K562 (cell line): ENCODE measurements at regions not wholly inside any gene's neighbourhood (a gene's known extent, or its start where the extent isn't known, plus 50 kb on each side); places are given as distances from the start of the nearest gene placed in this dataset.

Experiments used
- ATAC-seq: fragments of 200-7000 bp; cut with Tn5 transposase; 3 replicates; pipeline ENCODE4 v1.9.1; 2020; ENCODE audit warnings: moderate library complexity
- BruUV-seq: library from RNA; stranded (reverse); fragments of 400-500 nt; replicated peaks from 2 replicates; lab custom pipeline; 2021; lab: Mats Ljungman, UMichigan
- CTCF ChIA-PET: fragments of 300-600 bp; formaldehyde crosslinking; extraction: SDS; loops from one replicate; lab custom pipeline; 2021; ENCODE audit warnings: low intra/inter-chr PET ratio; lab: Yijun Ruan, JAX
- POLR2A ChIA-PET: fragments of 300-600, 350-650 bp; sonication (Branson Sonifier 250); formaldehyde crosslinking; extraction: SDS; loops from one replicate; lab custom pipeline; 2021; ENCODE audit warnings: antibody characterized with exemption, inconsistent platforms; lab: Yijun Ruan, JAX
- DNase-seq, 4 experiments: peaks; one replicate each; pipeline versions ENCODE4 v3.0.0 to v3.0.0-alpha.2; 2011 to 2018; ENCODE audit warnings: low spot score in 3 of 4, mixed read lengths in 3 of 4; ENCODE audit errors: extremely low read depth in 1 of 4
- FAIRE-seq: peaks from 2 replicates; lab custom pipeline; 2011; peaks lifted over from hg19 to GRCh38; lab: Jason Lieb, UNC
- H2AFZ ChIP-seq: 2 replicates; pipeline ENCODE4 v1.6.0; 2011; ENCODE audit warnings: low read depth, low read length, control low read depth, inconsistent platforms
- H3K27ac ChIP-seq: fragments of 200-600 bp; 3 replicates; pipeline ENCODE4 v1.8.0; 2011; ENCODE audit warnings: low read depth, mild to moderate bottlenecking, control low read depth, inconsistent platforms, low read length, moderate library complexity, mixed read lengths; ENCODE audit errors: extremely low read depth
- H3K27me3 ChIP-seq, 2 experiments: fragments of 300-600 bp in 1 of 2; 2 replicates in 1 of 2; 3 replicates in 1 of 2; pipeline versions ENCODE4 v1.6.0 to v1.8.0; 2011; ENCODE audit warnings: inconsistent platforms in 2 of 2, low read length in 2 of 2, mild to moderate bottlenecking in 1 of 2, mixed read lengths in 1 of 2, moderate library complexity in 1 of 2; ENCODE audit not compliant: control insufficient read depth in 2 of 2, insufficient read depth in 2 of 2
- H3K36me3 ChIP-seq: fragments of 300-600 bp; 3 replicates; pipeline ENCODE4 v1.8.0; 2011; ENCODE audit warnings: mild to moderate bottlenecking, low read length, inconsistent platforms; ENCODE audit not compliant: control insufficient read depth, insufficient read depth
- H3K4me1 ChIP-seq, 2 experiments: fragments of 200-600 bp in 1 of 2; replicated peaks in 1 of 2; 2 replicates in 1 of 2; 3 replicates in 1 of 2; pipeline versions ENCODE4 v1.5.1 to v1.8.0; 2011; ENCODE audit warnings: inconsistent platforms in 2 of 2, low read length in 2 of 2, mild to moderate bottlenecking in 1 of 2, mixed read lengths in 1 of 2, moderate library complexity in 1 of 2; ENCODE audit not compliant: control insufficient read depth in 2 of 2, insufficient read depth in 2 of 2
- H3K4me2 ChIP-seq: 2 replicates; pipeline ENCODE4 v1.6.1; 2011; ENCODE audit warnings: low read length, control low read depth, inconsistent platforms, mixed read lengths; ENCODE audit not compliant: insufficient read depth
- H3K4me3 ChIP-seq: fragments of 200-600 bp; sonication (generic), shearing (Covaris generic); 2 replicates; pipeline ENCODE4 v1.5.1; 2016; ENCODE audit warnings: control low read depth, inconsistent platforms
- H3K79me2 ChIP-seq: fragments of 200-600 bp; 3 replicates; pipeline ENCODE4 v1.8.0; 2011; ENCODE audit warnings: low read length, inconsistent platforms; ENCODE audit not compliant: control insufficient read depth, insufficient read depth
- H3K9ac ChIP-seq, 2 experiments: 2 replicates each; pipeline versions ENCODE4 v1.6.0 to v1.6.1; 2011; ENCODE audit warnings: low read depth in 2 of 2, low read length in 2 of 2, control low read depth in 1 of 2, inconsistent platforms in 1 of 2, mild to moderate bottlenecking in 1 of 2, mixed read lengths in 1 of 2; ENCODE audit not compliant: insufficient read depth in 1 of 2
- H3K9me1 ChIP-seq: one replicate; pipeline ENCODE4 v1.6.0; 2011; ENCODE audit warnings: inconsistent platforms, mild to moderate bottlenecking, low read length, moderate library complexity; ENCODE audit not compliant: control insufficient read depth, insufficient read depth
- H3K9me3 ChIP-seq: replicated peaks from 2 replicates; pipeline ENCODE4 v1.5.1; 2011; ENCODE audit warnings: low read depth, low read length, inconsistent platforms; ENCODE audit not compliant: control insufficient read depth, insufficient read depth
- H4K20me1 ChIP-seq: replicated peaks from 2 replicates; pipeline ENCODE4 v1.6.1; 2011; ENCODE audit warnings: low read length, inconsistent platforms, mixed read lengths; ENCODE audit not compliant: control insufficient read depth, insufficient read depth
- ARID4B ChIP-seq: sonication (generic); formaldehyde crosslinking; IDR thresholded peaks from 2 replicates; pipeline ENCODE4 v1.8.0; 2022; ENCODE audit warnings: mild to moderate bottlenecking, missing genetic modification reagents
- ETV5 ChIP-seq: sonication (generic); formaldehyde crosslinking; IDR thresholded peaks from 2 replicates; pipeline ENCODE4 v1.4.0; 2020; ENCODE audit warnings: low read depth, mild to moderate bottlenecking, missing genetic modification reagents
- KDM4B ChIP-seq, 2 experiments: fragments of 450-650 bp in 1 of 2; sonication (generic) in 1 of 2; IDR thresholded peaks; 2 replicates each; pipeline ENCODE4 v1.6.1; 2016 to 2017; ENCODE audit warnings: borderline replicate concordance in 2 of 2, antibody characterized with exemption in 1 of 2, low read depth in 1 of 2, mild to moderate bottlenecking in 1 of 2
- MAFK ChIP-seq: IDR thresholded peaks from 2 replicates; pipeline ENCODE4 v1.6.1; 2011; ENCODE audit warnings: low read length, improper control_type of control experiment
- SREBF2 ChIP-seq: sonication (generic); formaldehyde crosslinking; IDR thresholded peaks from 2 replicates; pipeline ENCODE4 v1.4.0; 2020; ENCODE audit warnings: mild to moderate bottlenecking, missing genetic modification reagents
- ZKSCAN1 ChIP-seq: fragments of 150-350 bp; IDR thresholded peaks from 2 replicates; pipeline ENCODE4 v1.6.1; 2016; ENCODE audit warnings: low read depth, low read length
- ZNF696 ChIP-seq: fragments of 250-450 bp; sonication (Bioruptor Pico); conservative IDR thresholded peaks from 2 replicates; pipeline ENCODE4 v1.4.0; 2020; ENCODE audit warnings: mild to moderate bottlenecking, moderate library complexity
- WGBS: fragments of 100-300 bp; shearing (Covaris generic); methylation state at CpG from one replicate; pipeline ENCODE4 v1.1.6; 2016; ENCODE audit warnings: low coverage, mixed read lengths; ENCODE audit not compliant: insufficient coverage; ENCODE audit errors: missing lambda C conversion rate; 5-methylcytosine and 5-hydroxymethylcytosine counted together
- in situ Hi-C: fragments of 300-500 bp; cut with MboI; formaldehyde crosslinking; loops from 4 replicates; pipeline ENCODE4 v1.15.0; 2018; ENCODE audit warnings: inconsistent platforms, mixed read lengths
- intact Hi-C: fragments of 100-400 bp; cut with micrococcal nuclease; formaldehyde crosslinking; loops from 2 replicates; pipeline ENCODE4 v1.14.2; 2022
- TF ChIP-seq, protein P1 (sequence below): sonication (generic); formaldehyde crosslinking; IDR thresholded peaks from 2 replicates; pipeline ENCODE4 v1.8.1; 2023; ENCODE audit warnings: mild to moderate bottlenecking, missing genetic modification reagents

GRCh38 chr20:39452583-39453340, 490.6 kb downstream of the DHX35 start:
- Histone ChIP-seq H3K9me3 (peaks cover 1% of the 10 kb centered on the region), H3K9me1 (no peaks in the 10 kb centered on the region), H3K36me3 (no peaks in the 10 kb centered on the region), H3K9ac (no peak overlapping the region), H3K27me3 (no peaks in the 10 kb centered on the region), H3K4me2 (no peak overlapping the region), H3K27ac (no peak overlapping the region), H3K4me1 (no peaks in the 10 kb centered on the region), H3K4me3 (no peak overlapping the region)
- intact Hi-C loops: no loop called here
- no TSS peak for BruUV-seq
- POLR2A ChIA-PET: no interaction called here
- TF ChIP-seq SREBF2 (no peak), ZNF696 (no peak), KDM4B (IDR thresholded peaks at IDR 0.05; ENCODE audit: borderline replicate concordance in 2 of 2, low read depth in 1 of 2) (no peak)
- TF ChIP-seq, all 486 proteins: peak for 0
- FAIRE-seq (no peak), DNase-seq (no peak), ATAC-seq (no peak)
- H3K79me2 ChIP-seq: no peaks in the 10 kb centered on the region
- CTCF ChIA-PET: no interaction called here
- WGBS: 0% methylated on average over 8 of the region's 8 CpGs
- no peak overlapping the region for H2AFZ ChIP-seq
- H4K20me1 ChIP-seq: no peaks in the 10 kb centered on the region
- in situ Hi-C loops: no loop called here

- Histone ChIP-seq H3K4me1 (no peaks in the 10 kb centered on the region), H3K27ac (no peak overlapping the region), H3K79me2 (no peaks in the 10 kb centered on the region), H3K9me1 (no peaks in the 10 kb centered on the region), H3K27me3 (no peaks in the 10 kb centered on the region), H3K9me3 (peaks cover 1% of the 10 kb centered on the region; the same call in 1 of the 2 replicates), H3K4me3 (no peak overlapping the region), H4K20me1 (no peaks in the 10 kb centered on the region), H3K9ac (no peak overlapping the region), H3K4me2 (no peak overlapping the region), H2AFZ (no peak overlapping the region), H3K36me3 (no peaks in the 10 kb centered on the region)
- no peak for DNase-seq
- no peak for FAIRE-seq
- intact Hi-C loops: no loop called here
- ChIA-PET CTCF (no interaction called here), POLR2A (no interaction called here)
- in situ Hi-C loops: no loop called here
- no TSS peak for BruUV-seq
- ATAC-seq: no peak
- TF ChIP-seq MAFK (no peak), ETV5 (no peak), ARID4B (CRISPR knock-in tag) (no peak), ZKSCAN1 (no peak)
- TF ChIP-seq, protein P1, sequence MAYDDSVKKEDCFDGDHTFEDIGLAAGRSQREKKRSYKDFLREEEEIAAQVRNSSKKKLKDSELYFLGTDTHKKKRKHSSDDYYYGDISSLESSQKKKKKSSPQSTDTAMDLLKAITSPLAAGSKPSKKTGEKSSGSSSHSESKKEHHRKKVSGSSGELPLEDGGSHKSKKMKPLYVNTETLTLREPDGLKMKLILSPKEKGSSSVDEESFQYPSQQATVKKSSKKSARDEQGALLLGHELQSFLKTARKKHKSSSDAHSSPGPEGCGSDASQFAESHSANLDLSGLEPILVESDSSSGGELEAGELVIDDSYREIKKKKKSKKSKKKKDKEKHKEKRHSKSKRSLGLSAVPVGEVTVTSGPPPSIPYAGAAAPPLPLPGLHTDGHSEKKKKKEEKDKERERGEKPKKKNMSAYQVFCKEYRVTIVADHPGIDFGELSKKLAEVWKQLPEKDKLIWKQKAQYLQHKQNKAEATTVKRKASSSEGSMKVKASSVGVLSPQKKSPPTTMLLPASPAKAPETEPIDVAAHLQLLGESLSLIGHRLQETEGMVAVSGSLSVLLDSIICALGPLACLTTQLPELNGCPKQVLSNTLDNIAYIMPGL (CRISPR knock-in tag): no peak
These were observed 489.2 kb downstream of the DHX35 start for GRCh38 chr20:39451386-39451785.
